ENCODE measurements at regions not wholly inside any gene's neighbourhood (a gene's known extent, or its start where the extent isn't known, plus 50 kb on each side); places are given as distances from the start of the nearest gene placed in this dataset.

GRCh38 chr12:77601069-77601468 is 229.6 kb upstream of the NAV3 start:
- ATAC-seq (ENCODE audit: low FRiP score) (no peak), DNase-seq (ENCODE audit: low spot score) (no peak)
- TF ChIP-seq CTCF (IDR thresholded peaks at IDR 0.05): no peak

- no peak for TF ChIP-seq CTCF (IDR thresholded peaks at IDR 0.05)
- ATAC-seq (ENCODE audit: low FRiP score) (no peak), DNase-seq (ENCODE audit: low spot score) (no peak)
Observed at GRCh38 chr12:77600468-77600843, 230.2 kb upstream of the NAV3 start.

GRCh38 chr12:77599782-77600467 is 230.8 kb upstream of the NAV3 start:
- ATAC-seq (ENCODE audit: low FRiP score) (no peak), DNase-seq (ENCODE audit: low spot score) (no peak)
- no peak for TF ChIP-seq CTCF (IDR thresholded peaks at IDR 0.05)

GRCh38 chr12:77594366-77594765 is 236.3 kb upstream of the NAV3 start:
- DNase-seq (ENCODE audit: low spot score): no peak
- TF ChIP-seq CTCF (IDR thresholded peaks at IDR 0.05): no peak
- ATAC-seq (ENCODE audit: low FRiP score): no peak

GRCh38 chr12:77592836-77593235 is 237.9 kb upstream of the NAV3 start:
- no peak for ATAC-seq (ENCODE audit: low FRiP score)
- DNase-seq (ENCODE audit: low spot score): no peak
- no peak for TF ChIP-seq CTCF (IDR thresholded peaks at IDR 0.05)

GRCh38 chr12:77591959-77592743 is 238.5 kb upstream of the NAV3 start:
- no peak for TF ChIP-seq CTCF (IDR thresholded peaks at IDR 0.05)
- no peak for ATAC-seq (ENCODE audit: low FRiP score)
- no peak for DNase-seq (ENCODE audit: low spot score)

- no peak for TF ChIP-seq CTCF (IDR thresholded peaks at IDR 0.05)
- DNase-seq (ENCODE audit: low spot score): no peak
- ATAC-seq (ENCODE audit: low FRiP score): no peak
Observed at GRCh38 chr12:77590306-77590705, 240.4 kb upstream of the NAV3 start.

Measured in omental fat pad (tissue), 3 donors.